GM19328 (cell line): ENCODE measurements at regions not wholly inside any gene's neighbourhood (a gene's known extent, or its start where the extent isn't known, plus 50 kb on each side); places are given as distances from the start of the nearest gene placed in this dataset.

Source experiments
- ATAC-seq: cut with Tn5 transposase; IDR thresholded peaks from one replicate; pipeline ENCODE4 v1.9.1; 2021; ENCODE audit warnings: mild to moderate bottlenecking, moderate library complexity; ENCODE audit not compliant: unreplicated experiment

- no peak for ATAC-seq
These were observed 1211.1 kb upstream of the PCDH20 start for GRCh38 chr13:62626771-62627170.

DNA sequence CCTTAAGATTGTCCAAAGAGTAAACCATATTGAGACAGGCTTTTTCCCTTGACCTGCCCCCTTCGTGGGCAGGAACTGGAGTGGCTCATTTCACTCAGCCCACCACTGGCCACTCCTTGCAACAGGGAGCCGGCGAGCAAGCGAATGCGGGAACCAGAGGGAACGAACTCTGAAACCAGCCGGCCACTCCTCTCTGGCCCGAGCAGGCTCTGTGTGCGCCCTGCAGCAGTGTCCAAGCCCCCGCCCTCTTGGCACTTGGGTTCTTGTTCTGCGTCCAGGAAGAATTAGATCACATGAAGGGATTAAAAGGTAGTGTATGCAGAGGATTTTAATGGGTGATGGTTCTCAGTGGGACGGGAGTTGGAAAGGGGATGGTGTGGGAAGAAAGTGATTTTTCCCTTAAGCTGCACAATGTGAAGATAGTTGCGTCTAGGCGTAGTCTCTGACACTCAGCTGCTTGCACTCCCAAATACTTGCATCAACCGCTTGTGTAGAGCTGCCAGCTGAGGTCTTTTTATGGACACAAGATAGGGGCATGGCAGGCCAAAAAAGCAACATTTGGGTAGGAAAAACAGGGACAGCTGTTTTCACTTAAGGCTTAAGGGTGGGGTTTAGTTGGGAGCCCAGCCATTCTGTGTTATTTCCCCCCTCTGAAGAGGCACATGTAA, 1209.7 kb upstream of the PCDH20 start:
- ATAC-seq, result no peak

DNA sequence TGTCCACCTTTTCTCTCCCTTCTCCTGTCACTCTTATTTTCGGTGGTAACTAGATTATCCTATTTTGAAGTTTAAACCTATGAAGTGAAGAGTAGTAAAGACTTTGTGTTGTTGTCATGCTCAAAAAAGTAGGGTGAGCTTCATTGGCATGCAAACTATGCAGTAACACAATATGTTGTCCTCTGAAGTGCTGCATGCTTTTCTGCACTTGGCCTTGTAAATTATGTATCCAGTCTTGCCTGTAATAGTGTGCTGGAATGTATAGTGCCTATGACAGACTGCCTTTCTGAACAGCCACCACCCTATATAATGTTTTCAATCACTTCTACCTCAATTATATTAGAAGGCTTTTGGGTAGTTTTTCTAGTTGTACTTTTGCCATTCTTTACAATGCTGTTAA, 1198.2 kb upstream of the PCDH20 start:
- no peak for ATAC-seq

DNA sequence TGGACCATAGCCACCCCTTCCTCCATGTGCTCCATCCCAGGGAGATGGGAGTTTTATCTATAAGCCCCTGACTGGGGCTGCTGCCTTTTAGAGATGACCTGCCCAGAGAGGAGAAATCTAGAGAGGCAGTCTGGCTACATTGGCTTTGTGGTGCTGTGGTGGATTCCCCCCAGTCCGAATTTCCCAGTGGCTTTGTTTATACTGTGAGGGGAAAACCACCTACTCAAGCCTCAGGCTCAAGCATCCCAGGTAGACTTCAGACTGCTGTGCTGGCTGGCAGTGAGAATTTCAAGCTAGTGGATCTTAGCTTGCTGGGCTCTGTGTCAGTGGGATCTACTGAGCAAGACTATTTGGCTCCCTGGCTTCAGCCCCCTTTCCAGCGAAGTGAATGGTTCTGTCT, 1195.7 kb upstream of the PCDH20 start:
- ATAC-seq, result no peak

GRCh38 chr13:62598708-62599107, 1183.1 kb upstream of the PCDH20 start:
- no peak for ATAC-seq

DNA sequence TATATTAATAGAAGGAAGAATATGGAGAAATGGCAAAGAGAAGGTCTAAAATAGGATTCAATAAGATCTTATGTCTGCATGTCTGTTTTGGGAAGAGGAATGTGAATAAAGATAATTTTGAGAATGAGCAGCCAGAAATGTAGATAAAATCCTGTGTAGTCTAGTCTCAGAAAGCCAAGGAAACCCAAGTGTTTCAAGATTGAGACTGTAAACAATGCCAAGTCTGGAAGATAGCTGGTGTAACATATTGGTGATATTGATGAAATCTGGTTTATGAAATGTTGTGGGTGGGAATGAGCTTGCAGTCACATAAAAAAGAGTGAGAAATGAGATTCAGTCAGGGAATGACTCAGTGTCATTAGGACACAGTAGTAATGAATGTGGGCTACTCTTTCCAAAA, 1180.3 kb upstream of the PCDH20 start:
- ATAC-seq, result no peak

DNA sequence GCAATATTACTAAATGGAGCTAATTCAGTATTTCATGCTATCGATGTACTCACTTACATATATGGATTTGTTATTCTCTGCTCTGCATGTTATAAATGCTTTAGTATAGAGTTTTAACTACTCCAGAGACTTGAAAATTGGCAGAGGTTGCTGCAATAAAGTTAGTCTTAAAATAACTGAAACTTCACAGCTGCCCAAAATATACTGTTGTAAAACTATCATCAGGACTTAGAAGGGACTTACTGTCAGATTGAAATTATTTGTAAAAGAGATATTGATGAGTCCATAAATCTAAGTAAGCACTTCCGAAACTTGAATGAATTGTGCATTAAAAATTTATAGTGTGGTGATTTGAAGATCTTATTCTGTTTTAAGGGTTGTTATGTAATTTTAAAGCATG, 1178.2 kb upstream of the PCDH20 start:
- no peak for ATAC-seq

DNA sequence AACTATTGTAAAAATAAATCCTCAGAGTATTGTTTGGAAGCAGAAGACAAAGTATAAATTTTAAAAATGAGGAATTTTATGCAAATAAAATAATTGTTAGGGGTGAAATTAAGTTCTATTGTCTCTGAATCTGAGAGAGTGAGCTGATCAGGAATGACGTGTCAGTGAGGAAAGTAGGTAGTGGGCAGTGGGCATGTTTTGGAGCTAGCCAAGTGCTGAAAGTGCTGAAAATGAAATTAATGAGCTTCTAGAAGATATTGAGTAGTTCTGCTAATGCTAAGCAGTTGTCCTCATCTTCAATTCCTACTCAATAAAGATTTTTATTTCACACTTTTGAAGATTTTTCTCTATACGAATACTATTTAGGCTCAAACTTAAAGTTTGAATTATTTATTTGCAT, 1167.8 kb upstream of the PCDH20 start:
- ATAC-seq, result no peak

DNA sequence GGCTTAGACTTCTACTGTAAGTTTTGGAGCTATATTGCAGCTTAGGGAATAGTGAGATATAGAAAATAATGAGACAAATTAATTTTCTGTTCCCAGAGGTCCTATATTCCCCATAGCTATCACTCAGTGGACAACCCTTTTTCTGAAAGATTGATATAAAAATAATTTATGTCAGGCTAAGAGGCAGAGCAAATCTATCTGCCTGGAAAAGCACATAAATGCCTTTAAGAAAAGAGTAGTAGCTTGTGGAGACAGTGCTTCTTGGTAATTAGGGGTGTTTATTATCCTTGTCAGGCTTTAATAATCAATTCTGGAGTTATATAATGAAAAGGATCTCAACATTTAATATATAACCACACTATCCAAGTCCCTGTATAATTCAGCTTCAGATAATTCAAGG, 1162.8 kb upstream of the PCDH20 start:
- ATAC-seq, result no peak

DNA sequence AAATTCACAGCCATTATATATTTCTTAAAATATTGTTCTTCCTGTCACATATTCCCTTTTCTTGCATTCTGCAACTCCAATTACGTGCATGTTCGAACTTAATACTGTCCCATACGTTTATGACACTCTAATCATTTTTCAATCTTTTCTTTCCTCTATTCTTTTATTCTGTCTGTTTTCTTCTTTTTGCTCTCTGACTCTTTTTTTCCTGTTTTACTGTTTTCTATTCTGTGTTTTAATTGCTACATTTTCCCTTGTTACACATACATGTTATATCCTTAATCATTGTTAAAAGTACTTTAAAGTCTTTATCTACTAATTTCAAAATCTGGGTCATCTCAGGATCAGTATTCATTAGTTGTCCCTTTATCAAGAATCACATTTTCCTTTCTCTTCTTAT, 1149.1 kb upstream of the PCDH20 start:
- ATAC-seq, result no peak

- no peak for ATAC-seq
These were observed 1147.6 kb upstream of the PCDH20 start for GRCh38 chr13:62563251-62563650.

GRCh38 chr13:62556978-62557377, 1141.3 kb upstream of the PCDH20 start:
- ATAC-seq, result no peak

- ATAC-seq, result no peak
These were observed 1135.9 kb upstream of the PCDH20 start for GRCh38 chr13:62551588-62551987.

DNA sequence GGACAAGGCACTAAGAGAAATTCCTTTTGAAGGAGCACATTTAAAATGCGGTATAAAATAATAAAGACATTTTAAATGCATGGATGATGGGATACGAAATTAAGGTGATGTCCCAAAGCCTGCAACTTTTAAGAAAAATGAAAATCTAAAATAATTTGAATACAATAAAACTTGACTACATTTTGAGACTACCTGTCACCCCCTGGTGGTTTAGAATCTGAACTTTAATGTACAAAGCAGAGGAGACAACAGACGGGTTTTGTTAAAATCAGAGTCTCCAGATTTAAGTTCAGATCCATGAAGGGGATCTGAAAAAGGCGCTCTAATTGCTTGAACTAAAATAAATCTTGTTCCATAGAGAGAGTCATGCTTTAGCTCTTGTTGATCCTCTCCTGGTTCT, 1129.3 kb upstream of the PCDH20 start:
- ATAC-seq, result no peak

GRCh38 chr13:62537593-62537992, 1121.9 kb upstream of the PCDH20 start:
- ATAC-seq, result no peak

DNA sequence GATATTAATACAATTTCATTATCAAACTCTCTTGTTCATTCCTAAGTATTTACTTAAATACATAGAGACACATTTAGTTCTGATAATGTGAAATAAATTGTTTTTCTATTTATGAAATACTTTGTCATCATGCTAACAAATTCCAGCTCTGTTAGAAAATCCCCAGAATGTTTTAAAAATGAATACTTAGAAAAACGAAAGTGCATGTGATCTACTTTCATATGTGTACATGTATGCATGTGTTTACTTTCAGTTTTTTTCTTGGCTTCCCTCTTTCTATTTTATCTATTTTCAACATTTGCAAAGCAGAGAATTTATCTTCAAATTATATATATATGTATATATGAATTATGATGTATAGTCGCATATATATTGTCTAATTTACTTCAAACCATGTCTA, 1110.0 kb upstream of the PCDH20 start:
- ATAC-seq, result no peak

DNA sequence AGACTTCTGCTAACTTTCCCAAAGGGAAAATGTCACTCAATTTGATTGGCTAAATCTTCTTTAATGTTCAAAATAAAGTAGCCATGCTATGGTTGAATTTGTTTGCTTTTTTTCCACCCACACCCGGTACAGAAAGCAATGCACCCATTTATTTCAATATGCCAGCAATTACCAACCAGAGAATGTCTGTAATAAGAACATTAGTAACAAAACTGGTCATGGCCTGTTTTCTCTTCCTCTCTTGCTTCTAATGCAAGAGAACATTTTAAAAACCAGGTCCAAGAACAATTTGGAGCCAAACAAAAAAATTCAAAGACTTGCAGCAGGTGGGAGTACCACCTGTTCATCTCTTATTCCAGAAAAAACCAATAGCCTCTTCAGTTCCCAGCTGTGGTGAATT, 1108.8 kb upstream of the PCDH20 start:
- ATAC-seq, result peak; percentile 34

- peak; percentile 84 for ATAC-seq
These were observed 1108.4 kb upstream of the PCDH20 start for GRCh38 chr13:62524061-62524460.

DNA sequence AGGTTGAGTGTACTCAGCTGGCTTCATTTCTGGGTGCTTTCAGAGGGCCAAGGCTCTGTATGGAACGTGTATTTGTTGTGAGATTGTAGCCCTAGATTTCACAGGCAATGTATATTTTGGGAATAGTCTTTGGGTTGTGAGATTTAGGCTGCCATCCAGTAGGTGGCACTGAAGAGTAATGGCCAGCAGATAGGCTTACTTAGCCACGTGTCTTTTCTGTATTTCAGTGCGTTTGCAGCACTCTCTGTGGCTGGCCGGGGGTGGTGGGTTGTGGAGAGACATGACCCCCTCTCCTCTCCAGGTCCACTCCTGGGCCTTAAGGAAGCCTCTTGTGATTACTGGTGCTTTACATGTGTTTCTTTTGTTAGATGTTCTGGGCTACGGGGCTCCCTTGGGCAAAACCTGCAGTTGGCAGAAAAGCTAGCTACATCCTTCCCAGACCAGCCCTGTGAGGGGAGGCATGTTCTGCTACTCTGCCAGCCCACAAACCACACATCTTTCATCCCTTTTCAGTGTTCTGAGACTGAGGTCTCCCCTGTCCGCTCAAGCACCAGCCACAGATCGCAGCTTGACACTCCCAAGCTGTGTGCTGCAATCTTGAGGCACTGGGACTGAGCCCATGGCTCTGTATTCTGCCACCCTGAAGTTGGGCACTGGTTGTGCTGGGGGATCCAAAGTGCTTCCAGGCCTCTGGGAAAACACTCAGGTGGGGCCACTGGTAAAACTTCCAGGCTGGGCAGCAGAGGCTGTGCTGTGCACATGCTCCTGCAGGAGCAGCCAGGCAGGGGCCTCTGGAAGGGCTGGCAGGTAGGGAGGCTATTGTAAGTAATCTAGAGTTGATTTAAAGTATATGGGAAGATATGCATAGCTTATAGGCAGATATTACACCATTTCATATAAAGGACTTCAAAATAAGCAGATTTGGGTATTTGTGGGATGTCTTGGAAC, 1096.8 kb upstream of the PCDH20 start:
- peak; percentile 95 for ATAC-seq

- no peak for ATAC-seq
These were observed 1095.4 kb upstream of the PCDH20 start for GRCh38 chr13:62510906-62511655.

DNA sequence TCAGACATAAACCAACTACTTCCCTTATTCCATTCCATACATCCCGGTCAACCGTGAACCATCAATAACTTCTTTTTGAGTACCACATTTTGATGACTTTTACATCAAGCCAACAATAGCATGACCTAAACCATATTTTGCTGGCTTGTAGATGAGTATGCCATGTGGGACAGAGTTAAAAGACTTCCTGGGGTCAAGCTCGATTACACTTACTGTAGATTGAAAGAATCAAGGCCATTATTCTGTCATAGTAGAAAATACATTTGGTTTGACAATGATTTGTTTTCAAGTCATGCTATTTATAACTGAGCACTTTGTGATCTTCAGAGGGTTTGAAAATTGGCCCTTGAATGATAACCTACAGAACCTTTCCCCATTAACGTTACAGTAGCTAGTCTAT, 1086.9 kb upstream of the PCDH20 start:
- no peak for ATAC-seq

DNA sequence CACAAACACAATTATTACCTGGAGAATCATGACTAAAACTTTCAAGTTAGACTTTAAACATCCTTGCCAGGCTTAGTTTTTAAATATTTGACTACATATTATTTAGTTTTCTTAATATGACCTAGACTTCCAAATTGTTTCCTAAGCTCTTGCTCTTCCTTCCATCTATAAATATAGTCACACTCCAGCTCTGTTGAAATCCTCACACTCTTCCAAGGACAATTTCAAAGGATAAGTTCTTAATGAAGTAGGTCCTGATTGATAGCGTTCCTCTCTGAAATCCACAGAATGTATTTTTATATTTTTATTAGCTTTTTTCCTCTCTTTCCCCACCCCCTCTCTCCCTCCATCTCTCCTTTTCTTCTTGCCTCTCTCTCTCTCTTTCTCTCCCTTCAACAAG, 1074.1 kb upstream of the PCDH20 start:
- no peak for ATAC-seq
